ENCODE measurements at regions not wholly inside any gene's neighbourhood (a gene's known extent, or its start where the extent isn't known, plus 50 kb on each side); places are given as distances from the start of the nearest gene placed in this dataset.
"Not testable (repeated sequence)": the region's sequence is repeated elsewhere in the genome, so short reads cannot be mapped to it uniquely, and the experiment has no call there.

DNA sequence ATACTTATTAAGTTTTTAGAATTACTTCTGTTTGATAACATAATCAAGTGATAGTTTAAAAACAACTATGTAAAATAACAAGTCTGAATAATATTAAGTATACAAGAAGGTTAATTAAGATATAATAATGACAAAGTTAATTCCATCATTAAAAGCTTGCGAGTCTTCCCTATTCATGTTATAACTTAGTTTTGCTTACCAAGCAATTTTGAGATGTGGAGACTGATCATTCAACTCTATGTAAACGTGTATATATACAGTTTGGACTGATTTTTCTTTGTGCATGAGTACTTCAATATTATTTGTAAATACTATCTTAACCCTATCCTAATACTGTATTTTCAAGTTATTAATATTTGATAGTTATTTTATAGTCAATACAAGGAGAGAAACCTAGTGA is 870.9 kb downstream of the GBE1 start:
- DNase-seq = no peak

DNA sequence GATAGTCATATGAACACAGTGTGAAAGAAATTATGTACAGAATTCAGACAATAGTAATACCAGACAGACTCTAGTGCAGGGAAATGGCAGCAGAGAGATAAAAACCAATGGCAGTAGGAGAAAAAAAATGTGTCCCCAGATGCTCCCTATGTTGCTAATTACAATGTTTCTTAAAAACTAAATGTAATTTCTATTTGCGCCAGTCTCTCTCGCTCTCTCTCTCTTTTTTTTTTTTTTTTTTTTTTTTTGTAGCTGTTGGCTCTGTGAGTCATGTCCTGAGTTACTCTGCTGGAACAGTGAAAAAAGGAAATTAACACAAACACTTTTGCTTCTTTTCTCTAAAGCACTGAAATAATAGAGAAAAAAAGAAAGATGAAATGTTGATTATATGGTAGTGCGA is 871.9 kb downstream of the GBE1 start:
- no peak for DNase-seq

DNA sequence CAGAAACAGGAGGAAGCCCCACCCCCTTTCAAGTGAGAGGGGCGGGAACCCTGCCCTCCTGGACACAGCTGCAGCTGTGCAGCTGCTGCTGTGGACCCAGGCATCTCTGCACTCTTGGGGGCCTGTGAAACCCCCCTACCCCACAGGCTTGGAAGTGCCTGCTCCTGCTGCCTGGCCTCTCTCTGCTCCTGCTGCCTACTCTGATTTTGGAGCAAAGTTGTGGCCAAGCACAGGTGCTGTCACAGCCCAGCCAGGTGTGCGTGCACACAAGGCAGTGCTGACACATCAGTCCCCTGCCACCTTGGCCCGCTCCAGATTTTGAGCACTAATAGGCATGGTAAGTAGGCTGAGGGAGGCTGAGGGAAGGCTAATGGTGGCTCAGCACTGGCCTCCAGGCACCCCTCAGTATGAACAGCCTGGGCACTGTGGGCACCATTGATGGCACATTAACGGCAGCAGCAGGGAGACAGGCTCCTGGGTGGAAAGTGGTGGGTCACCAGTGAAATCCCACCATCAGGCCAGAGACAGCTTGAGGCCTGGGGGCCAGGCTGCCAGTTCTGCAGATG is 890.9 kb downstream of the GBE1 start:
- DNase-seq = no peak

DNA sequence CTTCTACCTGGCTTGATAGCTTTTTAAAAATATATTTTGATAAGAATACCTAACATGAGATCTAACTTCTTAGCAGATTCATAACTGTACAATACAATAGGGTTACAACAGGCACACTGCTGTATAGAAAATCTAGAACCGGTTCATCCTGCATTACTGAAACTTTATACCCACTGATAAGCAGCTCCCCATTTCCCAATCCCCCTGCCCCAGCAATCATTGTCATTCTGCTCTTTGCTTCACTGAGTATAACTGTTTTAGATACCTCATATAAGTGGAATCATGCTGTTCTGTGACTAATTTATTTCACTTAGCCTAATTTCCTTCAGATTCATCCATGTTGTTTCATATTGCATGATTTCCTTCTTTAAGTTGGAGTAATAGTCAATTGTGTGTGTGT is 906.0 kb downstream of the GBE1 start:
- no peak for DNase-seq

DNA sequence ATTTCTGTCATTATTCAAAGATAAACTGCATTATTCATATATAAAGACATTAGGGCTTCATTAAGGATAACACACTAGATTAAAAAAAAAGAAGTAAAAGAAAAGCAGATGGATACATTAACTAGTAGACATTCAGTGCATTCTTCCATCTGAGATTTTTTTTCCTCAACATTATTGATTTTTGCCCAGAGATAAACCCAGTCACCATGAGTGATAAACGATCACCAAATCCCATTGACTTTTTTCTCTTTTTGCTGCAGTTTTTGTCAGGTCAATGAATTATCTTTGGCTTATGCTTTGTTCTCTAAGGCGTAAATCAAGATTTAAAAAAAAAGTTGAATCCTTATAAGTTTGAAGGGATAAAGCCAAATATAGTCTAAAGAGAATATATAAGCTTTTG is 925.0 kb downstream of the GBE1 start:
- DNase-seq = no peak

DNA sequence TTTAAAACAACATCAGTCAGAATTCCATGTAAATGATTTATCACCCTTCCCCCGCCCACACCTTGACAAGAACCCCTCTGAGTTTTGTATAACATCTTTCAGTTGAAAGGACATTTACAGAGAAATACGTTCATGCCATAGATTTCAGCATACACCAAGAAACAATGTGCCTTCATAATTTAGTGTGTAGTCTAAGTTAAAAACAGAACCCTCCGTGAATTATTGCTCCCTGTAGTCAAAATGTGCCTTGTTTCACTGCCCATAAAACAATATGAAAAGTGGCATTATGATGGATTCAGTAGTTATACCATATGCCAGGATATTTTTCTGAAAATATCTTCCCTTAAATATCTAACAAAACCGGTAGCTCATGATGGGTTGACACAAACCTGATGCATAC is 953.9 kb downstream of the GBE1 start:
- no peak for DNase-seq

DNA sequence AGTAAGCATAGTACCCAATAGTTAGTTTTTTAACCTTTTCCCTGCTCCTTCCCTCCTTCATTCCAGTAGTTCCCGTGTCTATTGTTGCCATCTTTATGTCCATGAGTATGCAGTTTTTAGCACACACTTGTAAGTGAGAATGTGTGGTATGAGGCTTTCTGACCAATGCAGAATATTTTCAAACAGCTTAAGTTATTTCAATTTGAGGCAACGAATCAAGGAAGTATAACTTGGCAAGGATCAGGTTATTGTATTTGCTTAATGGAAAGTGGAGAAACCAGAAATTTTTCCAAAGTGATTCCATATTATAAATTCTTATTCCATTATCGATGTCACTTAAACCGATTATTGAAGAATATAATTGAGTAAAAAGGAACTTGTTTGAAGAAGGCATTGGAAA is 954.8 kb downstream of the GBE1 start:
- no peak for DNase-seq

DNA sequence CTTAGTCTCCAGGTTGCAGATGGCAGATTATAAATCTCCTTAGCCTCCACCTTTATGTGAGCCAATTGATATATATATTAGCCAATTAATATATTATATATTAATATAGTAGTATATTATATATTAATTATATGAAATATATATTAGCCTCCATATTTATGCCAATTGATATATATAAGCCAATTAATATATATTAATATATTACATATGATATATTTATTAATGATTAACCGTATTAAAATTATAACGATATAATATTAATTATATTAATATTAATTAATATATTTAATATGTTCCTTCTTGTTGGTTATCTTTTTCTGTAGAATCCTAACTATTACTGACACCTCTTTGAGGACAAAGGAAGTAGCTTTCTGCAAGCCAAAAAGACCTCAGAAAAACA is 972.5 kb downstream of the GBE1 start:
- no peak for DNase-seq

DNA sequence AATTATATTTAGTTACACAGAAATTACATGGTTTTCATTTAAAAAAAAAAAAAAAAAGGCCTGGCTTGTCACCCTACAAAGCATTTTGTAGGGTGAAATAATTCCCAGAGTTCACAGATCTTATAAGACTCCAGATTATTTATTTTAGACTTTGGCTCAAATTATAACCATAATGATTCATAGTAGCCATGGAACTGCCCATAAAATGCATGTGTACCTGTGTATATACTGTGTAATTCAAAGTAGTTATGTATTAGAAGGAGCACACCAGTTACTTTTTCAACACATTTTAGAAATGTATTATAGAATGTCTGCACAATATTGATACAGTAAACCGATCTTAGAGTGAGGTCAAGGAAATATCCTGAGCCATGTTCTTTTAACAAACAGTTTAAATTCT is 975.6 kb downstream of the GBE1 start:
- DNase-seq = no peak

DNA sequence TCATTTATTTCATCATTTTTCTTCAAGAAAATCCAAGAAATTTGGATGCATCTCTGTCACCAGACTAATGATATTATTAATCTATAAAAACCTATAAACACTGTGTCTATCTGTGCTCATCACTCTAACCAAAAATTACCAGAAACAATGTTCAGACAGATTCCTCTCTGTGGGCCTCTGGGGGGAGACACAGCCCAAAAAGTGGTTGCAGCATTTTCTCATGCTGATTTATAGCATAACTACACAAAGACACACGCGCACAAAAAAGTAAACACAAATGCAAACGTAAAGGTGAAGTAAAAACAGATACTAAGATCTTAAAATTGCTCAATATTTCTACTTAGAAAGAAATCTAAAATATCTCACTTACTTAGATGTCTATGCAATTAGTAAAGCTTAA is 976.0 kb downstream of the GBE1 start:
- DNase-seq = no peak

DNA sequence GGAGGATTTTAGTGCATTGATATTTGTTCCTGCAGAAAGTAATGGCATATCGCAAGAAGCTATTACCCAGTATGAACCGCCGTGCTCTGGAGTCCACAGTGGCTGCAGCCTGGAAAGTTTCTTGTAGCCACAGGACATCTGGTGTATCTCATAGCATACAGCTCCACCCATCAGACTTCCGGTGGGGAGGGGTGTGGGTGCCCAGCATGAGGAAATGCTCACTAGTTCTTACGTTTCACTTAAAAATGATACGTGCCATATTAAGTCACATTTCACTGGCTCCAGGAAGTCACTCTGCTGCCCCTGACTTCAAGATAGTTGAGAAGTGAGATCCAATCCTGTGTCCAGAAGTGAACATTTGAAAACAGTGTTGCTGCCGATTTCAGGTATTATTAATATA is 990.4 kb downstream of the GBE1 start:
- DNase-seq = no peak

DNA sequence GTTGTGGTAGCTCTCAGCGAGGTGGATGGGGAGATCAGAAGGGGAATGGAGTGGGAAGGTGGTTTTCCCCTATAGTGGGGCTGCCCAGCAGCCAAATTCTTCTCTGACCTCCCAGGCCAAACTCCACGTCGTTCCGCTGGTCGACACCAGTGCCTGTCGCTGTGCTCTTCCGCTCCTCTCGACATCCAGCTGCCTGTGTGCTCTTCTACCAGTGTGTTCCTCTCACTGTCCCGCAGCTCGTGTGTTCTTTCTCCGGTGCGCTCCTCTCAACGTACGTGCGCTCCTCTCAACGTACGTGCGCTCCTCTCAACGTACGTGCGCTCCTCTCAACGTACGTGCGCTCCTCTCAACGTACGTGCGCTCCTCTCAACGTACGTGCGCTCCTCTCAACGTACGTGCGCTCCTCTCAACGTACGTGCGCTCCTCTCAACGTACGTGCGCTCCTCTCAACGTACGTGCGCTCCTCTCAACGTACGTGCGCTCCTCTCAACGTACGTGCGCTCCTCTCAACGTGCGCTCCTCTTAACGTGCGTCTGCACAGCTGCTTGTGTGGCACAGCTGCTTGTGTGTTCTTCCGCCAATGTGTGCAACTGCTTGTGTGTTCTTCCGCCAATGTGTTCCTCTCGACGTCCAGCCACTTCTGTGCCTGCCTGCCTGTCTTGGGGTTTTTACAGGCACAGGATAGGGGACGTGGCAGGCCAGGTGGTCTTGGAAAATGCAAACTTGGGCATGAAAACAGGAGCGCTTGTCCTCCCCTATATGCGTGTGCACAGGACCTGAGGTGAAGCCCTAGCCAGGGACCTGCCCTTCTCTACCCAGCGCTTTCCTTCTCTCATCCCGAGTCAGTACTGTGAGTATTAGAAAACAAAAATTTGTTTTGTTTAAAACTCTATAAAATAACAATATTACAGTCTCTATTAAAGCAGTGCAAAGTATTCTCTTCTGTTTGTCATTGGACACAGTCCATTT is 991.1 kb downstream of the GBE1 start:
- no peak for DNase-seq

DNA sequence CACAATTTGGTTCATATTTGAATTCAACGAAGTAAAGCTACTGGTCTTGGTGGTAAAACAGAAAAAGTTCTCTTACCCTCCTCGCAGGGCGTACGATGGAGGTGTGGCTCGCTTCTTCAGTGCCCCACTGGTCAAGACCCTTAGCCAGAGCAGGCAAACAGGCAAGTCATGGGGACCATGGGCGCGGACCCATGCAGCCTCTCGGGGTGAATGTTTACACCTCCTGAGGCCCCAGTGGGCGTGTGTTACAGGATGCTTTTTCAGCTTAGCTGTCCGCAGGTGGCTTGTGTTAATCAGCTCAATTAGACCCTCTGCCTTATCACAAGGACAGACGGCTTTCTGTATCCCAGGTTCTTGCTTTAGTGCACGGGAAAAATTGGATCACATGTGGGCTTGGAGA is 991.8 kb downstream of the GBE1 start:
- no peak for DNase-seq

DNA sequence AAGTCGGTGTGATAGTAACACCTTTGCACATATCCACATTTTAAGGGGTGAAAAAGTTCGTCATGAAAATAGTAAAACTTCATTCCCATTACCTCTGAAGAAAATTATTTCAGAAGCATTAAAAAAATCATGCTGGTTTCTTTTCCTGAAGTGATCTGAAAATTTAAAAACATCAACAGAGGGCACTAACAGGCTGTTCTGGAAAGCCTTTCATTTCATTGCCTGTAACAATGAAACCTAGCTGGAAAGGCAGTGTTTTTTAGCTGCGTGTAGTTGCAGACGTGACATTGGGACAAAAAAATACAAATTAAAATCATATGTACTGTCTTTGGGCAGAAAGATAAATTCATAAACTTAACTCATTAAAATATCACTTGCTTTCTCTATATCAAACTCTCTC is 993.8 kb downstream of the GBE1 start:
- DNase-seq = no peak

DNA sequence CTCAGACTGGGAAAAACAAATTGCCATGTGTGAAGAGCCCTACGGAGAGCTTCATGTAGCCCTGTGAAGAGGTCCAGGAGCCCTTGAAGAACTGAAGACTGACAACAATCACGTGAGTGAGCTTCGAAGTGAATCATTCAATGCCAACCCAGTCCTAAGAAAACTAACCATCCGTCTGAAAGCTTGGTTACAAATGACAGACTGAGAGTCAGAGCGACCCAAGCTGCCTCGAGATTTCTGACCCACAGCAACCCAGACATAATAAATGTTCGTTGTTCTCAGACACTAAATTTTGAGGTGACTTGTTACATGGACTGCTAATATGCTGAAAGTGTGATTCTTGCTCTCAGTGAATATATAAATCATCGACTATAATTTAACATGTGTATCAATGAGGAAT is 987.2 kb upstream of the ROBO1 start:
- no peak for DNase-seq

DNA sequence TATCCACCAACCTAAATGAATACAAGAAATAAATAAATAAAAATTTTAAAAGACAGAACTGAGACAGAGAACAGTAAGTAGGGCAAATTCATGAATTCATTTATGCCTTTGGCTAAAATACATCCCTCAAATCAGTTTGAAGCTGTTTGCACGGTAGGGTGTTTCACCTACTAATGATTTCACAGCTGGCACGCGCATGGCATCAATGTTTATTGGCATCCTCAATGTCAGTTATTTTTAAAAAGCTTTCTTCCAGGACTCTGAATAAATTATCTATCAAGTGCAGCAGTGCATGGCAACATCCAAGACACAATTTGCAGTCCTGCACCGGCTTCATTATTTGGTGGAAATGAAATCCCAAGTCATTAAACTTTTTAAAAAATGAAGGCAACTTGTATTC is 985.2 kb upstream of the ROBO1 start:
- no peak for DNase-seq

DNA sequence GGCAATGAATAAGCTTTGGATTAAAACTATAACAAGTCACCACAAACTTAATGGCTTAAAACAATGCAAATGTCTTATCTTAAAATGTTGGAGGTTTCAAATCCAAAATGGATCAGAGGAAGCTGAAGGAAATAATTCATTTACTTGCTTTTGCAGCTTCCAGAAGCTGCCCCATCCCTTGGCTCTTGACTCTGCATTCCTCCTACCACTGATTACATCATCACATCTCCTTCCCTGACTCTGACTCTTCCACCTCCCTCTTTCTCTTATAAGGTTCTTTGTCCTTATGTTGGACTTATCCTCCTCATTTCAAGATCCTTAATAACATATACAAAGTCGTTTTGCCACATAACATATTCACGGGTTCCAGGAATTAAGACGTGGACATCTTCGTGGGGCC is 982.8 kb upstream of the ROBO1 start:
- DNase-seq = no peak

DNA sequence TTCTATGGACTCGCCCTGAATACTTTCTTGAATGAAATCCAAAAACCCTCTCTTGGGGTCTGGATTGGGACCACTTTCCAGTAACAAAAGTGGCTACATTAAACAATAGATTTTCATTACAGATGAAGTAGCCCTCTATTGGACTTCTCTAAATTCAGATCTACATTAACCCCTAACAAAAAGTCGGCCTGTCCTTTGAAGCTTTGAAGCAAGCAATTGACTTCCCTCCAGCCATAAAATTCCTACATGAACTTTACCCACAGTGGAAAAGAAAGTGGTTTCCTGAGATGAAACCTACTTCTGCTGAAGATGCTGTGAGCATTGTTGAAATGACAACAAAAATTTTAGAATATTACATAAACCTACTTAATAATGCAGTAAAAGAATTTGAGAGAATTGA is 967.1 kb upstream of the ROBO1 start:
- DNase-seq = no peak

DNA sequence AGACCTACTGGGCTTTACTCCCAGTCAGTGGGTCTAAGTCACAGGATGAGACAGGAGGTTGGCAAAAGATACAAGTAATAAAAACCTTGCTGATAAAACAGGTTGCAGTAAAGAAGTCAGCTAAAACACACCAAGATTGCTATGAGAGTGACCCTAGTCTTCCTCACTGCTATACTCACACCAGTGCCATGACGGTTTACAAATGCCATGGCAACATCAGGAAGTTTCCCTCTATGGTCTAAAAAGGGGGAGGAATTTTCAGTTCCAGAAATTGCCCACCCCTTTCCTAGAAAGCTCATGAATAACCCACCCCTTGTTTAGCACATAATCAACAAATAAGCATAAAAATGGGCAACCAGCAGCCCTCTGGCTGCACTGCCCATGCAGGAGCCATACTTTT is 966.7 kb upstream of the ROBO1 start:
- no peak for DNase-seq

DNA sequence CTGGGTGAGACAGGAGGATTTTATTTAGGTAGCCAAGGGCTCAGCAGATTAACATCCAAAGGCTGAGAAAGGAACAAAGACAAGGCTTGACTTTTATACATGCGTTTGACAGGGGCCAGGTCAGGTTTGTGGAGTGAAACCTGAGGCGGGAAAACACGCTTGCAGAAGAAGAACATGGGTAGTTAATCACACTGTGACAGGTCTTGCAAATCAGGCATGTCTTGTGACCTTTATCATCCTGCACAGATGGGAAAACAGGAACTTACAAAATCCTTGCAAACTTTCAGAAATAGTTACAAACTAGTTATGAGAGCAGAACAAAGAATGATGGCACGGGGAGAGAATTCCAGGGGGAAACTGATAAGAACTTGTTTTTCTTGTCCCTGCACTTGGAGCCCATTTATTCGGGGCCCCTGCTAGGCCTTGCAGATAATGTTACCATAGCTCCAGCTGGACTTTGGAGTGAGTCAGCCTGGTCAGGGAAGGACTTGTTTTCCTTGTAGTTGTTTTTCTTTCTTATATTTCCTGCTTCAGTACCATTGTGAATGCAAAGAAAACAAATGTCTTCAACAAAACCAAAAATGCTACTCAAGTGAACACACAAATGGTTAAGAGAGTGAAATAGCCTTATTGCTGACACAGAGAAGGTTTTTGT is 965.9 kb upstream of the ROBO1 start:
- no peak for DNase-seq

DNA sequence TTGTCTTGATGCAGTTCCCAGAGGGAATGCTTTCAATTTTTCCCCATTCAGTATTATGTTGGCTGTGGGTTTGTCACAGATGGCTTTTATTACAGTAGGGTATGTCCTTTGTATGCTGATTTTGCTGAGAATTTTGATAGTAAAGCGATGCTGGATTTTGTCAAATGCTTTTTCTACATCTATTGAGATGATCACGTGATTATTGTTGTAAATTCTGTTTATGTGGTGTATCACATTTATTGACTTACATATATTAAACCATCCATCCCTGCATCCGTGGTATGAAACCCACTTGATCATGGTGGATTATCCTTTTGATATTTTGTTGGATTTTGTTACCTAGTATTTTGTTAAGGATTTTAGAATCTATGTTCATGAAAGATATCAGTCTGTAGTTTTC is 959.8 kb upstream of the ROBO1 start:
- not testable (repeated sequence) for DNase-seq

DNA sequence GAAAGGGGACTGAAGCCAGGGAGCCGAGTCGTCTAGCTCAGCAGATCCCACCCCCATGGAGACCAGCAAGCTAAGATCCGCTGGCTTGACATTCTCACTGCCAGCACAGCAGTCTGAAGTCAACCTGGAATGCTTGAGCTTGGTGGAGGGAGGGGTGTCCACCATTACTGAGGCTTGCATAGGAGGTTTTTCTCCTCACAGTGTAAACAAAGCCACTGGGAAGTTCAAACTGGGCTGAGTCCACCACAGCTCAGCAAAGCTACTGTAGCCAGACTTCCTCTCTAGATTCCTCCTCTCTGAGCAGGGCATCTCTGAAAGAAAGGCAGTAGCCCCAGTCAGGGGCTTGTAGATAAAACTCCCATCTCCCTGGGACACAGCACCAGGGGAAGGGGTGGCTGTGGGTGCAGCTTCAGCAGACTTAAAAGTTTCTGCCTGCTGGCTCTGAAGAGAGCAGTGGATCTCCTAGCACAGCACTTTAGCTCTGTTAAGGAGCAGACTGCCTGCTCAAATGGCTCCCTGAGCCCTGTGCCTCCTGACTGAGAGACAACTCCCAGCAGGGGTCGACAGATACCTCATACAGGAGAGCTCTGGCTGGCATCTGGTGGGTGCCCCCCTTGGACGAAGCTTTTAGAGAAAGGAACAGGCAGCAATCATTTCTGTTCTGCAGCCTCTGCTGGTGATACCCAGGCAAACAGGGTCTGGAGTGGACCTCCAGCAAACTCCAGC is 942.0 kb upstream of the ROBO1 start:
- DNase-seq = not testable (repeated sequence)

DNA sequence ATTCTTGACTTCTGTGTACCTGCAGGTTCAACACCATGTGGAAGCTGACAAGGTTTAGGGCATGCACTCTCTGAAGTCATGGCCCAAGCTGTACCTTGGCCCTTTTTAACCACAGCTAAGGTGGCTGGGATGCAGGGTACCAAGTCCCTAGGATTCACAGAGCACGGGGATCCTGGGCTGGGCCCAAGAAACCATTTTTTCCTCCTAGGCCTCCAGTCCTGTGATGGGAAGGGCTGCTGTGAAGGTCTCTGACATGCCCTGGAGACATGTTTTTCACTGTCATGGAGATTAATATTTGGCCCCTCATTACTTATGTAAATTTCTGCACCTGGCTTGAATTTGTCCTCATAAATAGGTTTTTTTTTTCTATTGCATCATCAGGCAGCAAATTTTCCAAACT is 937.5 kb upstream of the ROBO1 start:
- DNase-seq = no peak

DNA sequence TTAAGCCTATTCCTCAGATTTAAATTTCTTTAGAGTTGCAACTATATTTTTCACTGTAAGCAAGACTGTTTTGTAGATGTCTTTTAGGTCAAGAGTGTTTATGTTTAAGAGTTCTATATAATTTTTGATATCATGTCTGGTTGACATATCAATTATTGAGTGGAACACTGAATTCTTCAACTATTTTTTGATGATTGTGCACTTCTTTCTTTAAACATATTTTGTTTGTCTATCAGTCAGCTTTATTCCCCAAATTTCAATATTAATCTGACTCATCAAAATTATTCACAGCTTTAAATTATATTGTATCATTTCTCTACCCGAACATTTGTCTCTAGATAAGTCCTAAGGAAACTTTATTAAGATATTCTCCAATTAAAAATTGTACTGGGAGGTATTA is 933.6 kb upstream of the ROBO1 start:
- DNase-seq = no peak

All from activated effector memory CD4-positive, alpha-beta T cell treated with anti-CD3 and anti-CD28 coated beads, Interleukin-2, amount 50 U/mL, for 16 hours (primary cell).